GM10266 (cell line): ENCODE measurements at regions not wholly inside any gene's neighbourhood (a gene's known extent, or its start where the extent isn't known, plus 50 kb on each side); places are given as distances from the start of the nearest gene placed in this dataset.
A peak's percentile ranks its signal among the peaks of the same experiment; 100 is the strongest.
"Not testable (repeated sequence)": the region's sequence is repeated elsewhere in the genome, so short reads cannot be mapped to it uniquely, and the experiment has no call there.

Source experiments
- DNase-seq: peaks from one replicate; pipeline ENCODE4 v3.0.0; 2012; ENCODE audit errors: extremely low spot score
- CTCF ChIP-seq: IDR thresholded peaks from 2 replicates; pipeline ENCODE4 v1.5.1; 2012; ENCODE audit warnings: mild to moderate bottlenecking, low read depth; ENCODE audit not compliant: control insufficient read depth, insufficient read depth; ENCODE audit errors: missing control alignments

DNA sequence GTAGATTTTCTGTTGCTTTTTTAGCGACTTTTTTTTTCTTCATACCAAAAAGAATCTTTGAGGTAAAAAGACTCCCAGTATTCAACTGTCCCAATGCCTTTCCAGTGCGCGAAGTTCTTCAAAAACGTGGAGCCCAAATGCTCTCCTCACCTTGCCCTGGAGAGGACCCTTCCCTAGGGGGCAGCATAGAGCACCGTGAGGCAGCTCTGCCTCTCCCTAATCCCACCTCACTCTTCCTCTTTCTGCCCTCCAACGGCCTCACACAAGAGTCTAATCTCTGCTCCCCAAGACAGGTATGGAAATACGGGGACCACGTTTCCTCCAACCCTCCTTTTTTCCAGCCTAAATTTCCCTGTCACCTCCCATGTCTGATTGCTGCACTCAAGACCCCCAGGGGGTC is 117.5 kb upstream of the ALX4 start:
- peak; percentile 21 for TF ChIP-seq CTCF

GRCh38 chr11:44430140-44430539 is 120.2 kb upstream of the ALX4 start:
- TF ChIP-seq CTCF: no peak
- no peak for DNase-seq

More for the DNA sequence above, 117.5 kb upstream of the ALX4 start:
- DNase-seq: no peak

DNA sequence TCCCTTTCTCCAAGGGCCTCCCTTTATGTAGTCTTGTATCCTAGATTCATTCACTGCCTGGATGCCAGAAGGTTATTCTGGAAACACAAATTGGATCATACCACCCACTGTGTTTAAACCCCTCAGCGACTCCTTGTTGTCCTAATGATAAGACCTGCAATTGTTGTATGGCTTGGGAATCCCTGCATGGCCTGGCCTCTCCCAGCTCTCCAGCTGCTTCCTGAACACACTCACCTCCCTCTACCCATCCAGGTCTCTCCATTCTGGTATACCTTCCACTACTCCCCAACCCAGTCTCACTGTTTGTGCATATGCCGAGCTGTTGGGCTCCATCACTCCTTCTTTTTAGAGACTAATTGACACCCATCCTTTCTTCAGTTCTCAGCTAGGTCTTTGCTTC is 124.3 kb upstream of the ALX4 start:
- DNase-seq: no peak
- no peak for TF ChIP-seq CTCF

- no peak for TF ChIP-seq CTCF
- DNase-seq: no peak
Measured at GRCh38 chr11:44437122-44437521, 127.2 kb upstream of the ALX4 start.

DNA sequence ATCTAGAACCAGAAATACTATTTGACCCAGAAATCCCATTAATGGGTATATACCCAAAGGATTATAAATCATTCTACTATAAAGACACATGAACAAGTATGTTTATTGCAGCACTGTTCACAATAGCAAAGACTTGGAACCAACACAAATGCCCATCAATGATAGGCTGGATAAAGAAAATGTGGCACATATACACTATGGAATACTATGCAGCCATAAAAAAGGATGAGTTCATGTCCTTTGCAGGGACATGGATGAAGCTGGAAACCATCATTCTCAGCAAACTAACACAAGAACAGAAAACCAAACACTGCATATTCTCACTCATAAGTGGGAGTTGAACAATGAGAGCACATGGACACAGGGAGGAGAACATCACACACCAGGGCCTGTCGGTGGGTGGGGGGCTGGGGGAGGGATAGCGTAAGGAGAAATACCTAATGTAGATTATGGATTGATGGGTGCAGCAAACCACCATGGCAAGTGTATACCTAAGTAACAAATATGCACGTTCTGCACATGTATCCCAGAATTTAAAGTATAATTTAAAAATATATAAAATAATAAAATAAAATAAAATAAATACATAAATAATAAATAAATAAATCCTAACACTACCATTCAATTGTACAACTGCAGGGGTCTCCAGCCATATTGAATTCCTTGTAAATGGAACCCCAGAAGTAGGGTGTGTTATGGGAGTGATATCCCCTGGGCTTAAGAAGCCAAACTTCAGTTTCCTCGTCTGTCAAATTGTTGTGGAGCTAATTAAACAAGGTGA is 122.4 kb upstream of the CD82 start:
- DNase-seq: not testable (repeated sequence)

GRCh38 chr11:44443836-44444769 is 121.4 kb upstream of the CD82 start:
- DNase-seq: no peak
- no peak for TF ChIP-seq CTCF

- no peak for DNase-seq
- no peak for TF ChIP-seq CTCF
Measured at GRCh38 chr11:44444770-44445321, 120.6 kb upstream of the CD82 start.
